HG03066 (cell line): ENCODE measurements at regions not wholly inside any gene's neighbourhood (a gene's known extent, or its start where the extent isn't known, plus 50 kb on each side); places are given as distances from the start of the nearest gene placed in this dataset.
A peak's percentile ranks its signal among the peaks of the same experiment; 100 is the strongest.
"Not testable (repeated sequence)": the region's sequence is repeated elsewhere in the genome, so short reads cannot be mapped to it uniquely, and the experiment has no call there.

Experiments
- ATAC-seq: cut with Tn5 transposase; IDR thresholded peaks from one replicate; pipeline ENCODE4 v1.9.1; 2021; ENCODE audit warnings: low read depth; ENCODE audit not compliant: unreplicated experiment

DNA sequence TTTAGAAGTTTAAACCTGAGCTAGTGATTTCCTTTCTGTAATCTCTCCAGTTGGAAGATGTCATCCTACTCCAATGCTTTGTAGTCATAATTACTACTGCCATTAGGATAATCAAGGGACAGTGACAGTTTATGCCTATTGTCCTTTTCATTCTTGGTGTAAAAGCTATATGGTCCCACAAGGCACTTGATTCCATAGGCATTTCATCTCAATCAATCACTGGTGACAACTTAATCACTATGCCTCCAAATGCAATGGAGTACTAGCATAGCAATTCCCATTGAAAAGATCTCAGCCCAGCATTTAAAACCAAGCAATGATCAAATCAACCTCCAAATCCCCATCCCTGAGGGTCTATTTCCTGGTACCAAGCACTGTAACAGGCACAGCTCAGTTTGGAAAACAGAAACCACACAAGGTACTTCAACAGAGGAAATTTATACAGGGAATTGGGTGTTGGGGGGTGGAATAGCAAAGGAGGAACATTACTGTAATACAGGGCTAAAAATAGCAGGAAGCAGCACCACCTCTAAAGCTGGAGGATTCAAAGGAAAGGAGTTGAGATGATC lies 51.0 kb downstream of the FHIP2A start:
- no peak for ATAC-seq

DNA sequence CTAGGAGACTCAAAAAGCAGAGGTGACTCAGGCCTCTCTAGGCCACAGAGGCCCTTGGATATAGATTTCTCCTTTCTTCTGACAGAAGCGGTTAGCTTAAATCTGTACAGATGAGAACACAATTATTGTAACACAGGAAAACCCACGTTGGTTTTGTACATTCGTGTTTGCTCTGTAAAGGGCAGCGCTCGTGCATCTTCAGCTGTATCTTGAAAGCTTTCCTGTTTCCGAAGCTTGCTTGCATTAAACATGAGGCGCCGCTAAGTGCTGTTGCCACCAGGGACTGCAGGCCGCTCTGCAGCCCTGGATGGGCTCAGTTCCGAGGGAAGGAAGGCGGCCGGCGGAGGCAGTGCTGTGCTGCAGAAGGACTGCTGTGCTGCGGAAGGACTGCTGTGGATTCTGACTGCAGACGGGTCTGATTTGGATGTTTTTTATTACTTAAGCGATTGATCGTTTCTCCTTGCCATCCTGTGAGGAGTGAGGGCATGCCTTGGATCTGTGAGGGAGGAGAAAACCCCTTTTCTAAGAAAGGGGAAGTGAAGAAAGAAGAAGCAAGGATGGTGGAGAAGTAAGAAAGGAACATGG lies 53.3 kb downstream of the FHIP2A start:
- ATAC-seq, result no peak

DNA sequence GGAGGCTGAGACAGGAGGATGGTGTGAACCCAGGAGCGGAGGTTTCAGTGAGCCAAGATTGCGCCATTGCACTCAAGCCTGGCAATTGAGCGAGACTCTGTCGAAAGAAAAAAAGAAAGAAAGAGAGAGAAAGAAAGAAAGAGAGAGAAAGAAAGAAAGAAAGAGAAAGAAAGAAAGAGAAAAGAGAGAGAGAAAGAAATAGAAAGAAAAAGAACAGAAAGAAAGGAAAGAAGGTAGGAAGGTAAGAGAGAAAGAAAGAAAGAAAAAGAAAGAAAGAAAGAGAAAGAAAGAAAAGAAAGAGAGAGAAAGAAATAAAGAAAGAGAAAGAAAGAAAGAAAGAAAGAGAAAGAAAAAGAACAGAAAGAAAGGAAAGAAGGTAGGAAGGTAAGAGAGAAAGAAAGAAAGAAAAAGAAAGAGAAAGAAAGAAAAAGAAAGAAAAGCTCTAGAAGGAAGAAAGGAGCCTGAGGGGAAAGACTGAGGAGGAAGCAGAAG lies 54.1 kb downstream of the FHIP2A start:
- ATAC-seq, result not testable (repeated sequence)

DNA sequence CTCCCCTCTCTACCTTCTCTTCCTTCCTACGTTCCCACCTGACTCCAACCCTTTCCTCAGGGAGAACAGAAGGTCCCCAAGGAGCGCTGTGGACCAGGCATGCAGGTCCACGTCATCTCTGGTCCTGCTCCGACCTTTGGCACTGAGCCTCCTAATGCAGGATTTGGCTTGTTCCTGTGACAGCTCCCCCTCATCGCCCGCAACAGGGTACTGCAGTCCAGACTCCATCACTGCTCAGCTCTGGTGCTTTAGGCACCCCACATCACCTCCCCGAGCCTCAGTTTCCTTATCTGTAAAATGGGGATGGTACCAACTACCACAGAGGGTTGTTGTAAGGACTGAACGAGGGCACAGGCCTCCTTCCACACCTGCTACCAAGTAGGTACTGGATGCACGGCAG lies 54.6 kb downstream of the FHIP2A start:
- ATAC-seq, result no peak

DNA sequence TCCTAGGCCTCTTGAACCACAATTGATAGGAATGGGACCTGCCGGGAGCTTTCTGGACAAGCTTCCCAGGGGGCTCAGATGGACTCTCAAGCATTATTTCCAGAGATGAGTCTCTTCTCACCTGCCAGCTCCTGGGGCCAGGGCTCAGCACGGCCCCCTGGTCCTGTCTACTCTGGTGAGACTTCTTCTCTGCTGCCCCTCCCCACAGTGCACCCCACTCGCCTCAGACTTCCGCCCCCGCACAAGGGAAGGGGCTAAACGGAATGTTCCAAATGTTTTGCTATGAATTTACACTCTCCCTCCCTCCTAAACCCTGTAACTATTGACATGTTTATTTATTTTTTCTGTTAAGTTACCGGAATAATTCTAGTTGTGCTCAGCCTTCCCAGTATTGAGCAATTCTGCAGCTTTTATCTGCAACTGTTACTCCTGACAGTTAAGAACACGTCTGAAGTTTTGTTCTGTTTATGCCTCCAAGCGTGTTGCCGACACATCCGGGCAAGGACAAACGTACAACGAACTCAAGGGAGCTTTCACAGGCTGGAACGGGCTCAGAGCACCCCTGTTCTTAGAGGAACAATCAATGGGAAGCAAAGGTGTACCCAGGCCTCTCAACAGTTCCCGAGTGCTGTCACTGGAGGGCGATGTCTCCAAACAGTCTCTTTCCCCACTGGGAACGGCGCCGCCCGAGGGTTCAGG lies 55.2 kb downstream of the FHIP2A start:
- ATAC-seq, result peak; percentile 72

DNA sequence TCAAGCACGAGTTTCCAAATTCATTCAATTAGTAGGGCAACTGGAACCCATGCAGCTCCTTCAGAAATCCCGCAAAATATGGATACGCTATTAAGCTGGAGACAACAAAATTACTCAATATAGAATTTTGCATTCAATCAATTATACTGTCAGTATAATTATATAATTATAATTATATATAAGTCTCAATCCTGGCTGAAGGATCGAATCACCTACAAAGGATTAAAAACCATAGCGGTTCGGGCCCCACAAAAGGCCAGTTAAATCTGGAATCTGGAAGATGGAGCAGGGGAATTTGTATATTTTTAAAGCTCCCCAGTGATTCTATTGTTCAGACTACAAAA lies 55.7 kb downstream of the FHIP2A start:
- no peak for ATAC-seq

DNA sequence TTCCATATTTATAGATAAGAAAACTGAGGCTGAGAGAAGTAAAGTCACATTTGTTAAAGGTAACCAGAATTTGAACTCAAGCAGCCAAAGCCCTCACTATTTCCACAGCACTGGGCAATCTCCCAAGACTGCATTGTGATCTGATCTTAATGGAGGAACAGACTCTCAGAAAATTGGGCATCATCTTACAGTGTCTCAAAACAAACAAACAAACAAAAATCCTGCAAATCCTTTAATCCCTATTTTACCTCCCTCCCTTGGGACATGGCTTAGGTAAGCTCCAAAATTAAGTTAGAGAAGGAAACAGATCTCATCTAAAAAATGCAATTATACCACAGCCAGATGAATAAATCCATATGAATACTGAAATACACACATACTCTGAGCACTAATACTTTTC lies 57.5 kb downstream of the FHIP2A start:
- no peak for ATAC-seq

DNA sequence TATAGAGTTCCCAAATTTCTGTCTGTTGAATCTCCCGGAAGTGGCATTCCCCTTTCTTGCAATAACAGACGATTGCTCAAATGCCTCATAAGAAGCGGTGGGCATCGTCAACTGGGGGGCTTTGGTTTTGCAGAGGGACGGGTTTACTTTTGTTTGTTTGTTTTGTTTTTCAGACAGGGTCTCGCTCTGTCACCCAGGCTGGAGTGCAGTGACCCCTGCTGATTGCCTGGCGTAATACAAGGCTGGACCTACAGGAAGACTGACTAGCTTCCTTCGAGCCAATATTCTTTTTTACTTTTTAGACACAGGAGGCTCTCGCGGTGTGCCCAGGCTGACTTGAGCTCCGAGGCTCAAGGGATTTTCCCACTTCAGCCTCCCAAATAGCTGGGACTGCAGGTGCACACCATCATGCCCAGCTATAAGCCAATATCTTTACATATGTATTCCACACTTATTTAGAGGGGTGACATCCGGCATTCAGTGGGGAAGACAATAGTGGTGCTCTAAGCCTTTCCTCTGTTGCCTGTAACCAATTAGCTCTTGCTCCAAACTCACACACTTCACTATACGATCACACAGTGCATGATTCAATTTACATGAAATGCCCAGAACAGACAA lies 58.1 kb downstream of the FHIP2A start:
- peak; percentile 74 for ATAC-seq

DNA sequence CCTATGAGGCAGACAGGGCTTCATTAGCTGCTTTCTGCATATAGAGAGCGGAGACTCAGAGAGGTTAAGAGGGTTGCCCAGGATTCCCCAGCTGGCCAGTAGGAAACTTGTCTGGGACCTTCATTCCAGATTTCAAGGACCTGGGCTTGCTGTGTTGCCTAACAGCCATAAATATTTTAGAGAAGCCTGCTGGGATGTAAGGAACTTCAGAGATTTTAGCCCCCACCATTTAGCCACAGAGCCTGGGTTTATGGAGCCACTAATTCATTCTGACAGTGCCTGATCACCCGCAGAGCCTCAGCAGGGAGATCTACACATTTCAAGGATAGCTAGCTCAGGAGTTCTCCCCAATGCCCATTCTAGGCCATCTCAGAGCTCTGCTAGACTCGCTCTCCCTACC lies 56.6 kb upstream of the TRUB1 start:
- no peak for ATAC-seq

DNA sequence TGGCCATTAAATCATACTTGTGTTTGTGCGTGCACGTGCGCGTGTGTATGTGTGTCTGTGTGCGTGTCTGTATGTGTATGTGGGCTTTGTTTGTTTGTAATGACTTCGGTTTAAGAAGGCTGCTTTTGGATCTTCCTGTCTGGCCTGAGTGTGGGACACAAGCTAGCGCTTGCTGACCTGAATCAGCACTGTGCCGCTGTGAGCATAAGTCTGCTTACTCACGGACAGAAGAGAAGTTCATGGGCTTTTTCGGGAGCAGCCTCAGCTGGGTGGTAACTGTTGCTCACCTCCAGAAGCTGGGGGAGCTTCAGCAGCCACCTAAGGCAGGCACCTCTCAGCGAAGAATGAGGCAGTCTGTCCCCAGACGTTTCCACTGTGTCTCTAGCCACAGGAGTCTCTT lies 56.1 kb upstream of the TRUB1 start:
- no peak for ATAC-seq

DNA sequence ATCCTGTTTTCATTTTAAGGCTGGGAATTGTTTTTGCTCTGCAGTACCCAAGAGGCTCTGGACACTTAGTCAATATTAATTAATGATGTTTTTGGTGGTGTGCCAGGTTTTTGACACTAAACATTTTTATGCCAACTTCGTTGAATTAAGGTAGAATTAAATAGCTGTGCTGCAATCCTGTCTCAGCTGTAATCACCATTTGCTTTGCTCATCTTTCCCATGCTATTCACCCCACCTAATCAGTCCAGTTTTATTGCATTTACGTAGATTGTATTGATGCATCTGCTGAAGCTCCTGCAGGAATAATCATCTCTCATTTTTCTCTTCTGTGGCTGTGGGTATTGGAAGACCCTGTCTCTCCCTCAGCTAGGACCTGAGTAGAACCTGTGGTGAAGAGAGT lies 52.6 kb upstream of the TRUB1 start:
- ATAC-seq, result no peak
